ENCODE measurements at regions not wholly inside any gene's neighbourhood (a gene's known extent, or its start where the extent isn't known, plus 50 kb on each side); places are given as distances from the start of the nearest gene placed in this dataset.

DNA sequence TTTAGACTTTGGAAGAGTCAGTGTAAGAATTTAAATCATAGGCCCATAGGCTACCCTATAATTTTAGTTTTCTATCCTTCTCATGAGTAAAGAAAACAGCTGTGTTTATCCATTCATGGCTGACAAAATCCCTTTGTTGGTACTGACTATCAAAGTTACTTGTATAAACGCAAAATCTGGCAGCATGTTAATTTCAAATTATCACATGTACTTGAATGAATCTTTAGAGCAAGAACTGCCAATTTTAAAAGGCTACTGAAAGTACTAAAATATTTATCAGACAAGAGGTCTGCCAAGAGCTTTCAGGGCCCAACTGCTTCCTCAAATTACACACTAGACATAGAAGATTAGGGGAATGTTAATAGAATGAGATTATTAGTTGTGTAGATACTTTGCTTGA, 66.6 kb downstream of the MYL12B start:
- H3K27me3 Mint-ChIP-seq = peaks cover 25% of the 10 kb centered on the region
- DNase-seq = no peak
- H3K9me3 Mint-ChIP-seq (ENCODE audit: low read depth) = no peaks in the 10 kb centered on the region
- H3K4me1 Mint-ChIP-seq = peaks cover 5% of the 10 kb centered on the region
- H3K4me3 Mint-ChIP-seq = no peak overlapping the region
- CTCF ChIA-PET = no interaction called here
- H3K27ac Mint-ChIP-seq = no peak overlapping the region
- no peaks in the 10 kb centered on the region for H3K36me3 Mint-ChIP-seq
- no peak for ATAC-seq

DNA sequence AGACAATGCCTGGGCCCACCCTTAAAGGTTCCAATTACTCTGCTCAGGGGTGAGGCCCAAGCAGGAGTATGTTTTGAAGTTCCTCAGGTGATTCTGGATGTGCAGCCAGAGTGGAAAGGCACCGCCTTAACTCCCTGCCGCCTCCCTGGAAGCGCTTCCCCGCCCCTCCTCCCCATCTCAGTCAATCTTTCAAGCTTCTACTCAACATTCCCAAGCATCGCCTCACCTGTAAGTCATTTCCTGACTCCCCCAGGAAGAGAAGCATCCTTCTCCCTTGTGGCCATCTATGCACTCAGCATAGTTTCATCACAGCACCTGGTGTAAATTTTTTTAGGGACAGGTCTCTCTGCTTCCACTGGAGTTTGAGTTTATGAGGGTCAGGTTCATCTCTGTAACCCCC, 67.5 kb downstream of the MYL12B start:
- Mint-ChIP-seq H3K9me3 (ENCODE audit: low read depth) (no peaks in the 10 kb centered on the region), H3K27me3 (peaks cover 22% of the 10 kb centered on the region), H3K4me3 (no peak overlapping the region), H3K36me3 (no peaks in the 10 kb centered on the region), H3K4me1 (no peaks in the 10 kb centered on the region), H3K27ac (no peak overlapping the region)
- CTCF ChIA-PET = interaction anchor here (0.8 kb wide), 1 partner anchor 337 kb away, joined by 3 read pairs; no protein-coding TSS in a partner anchor
- ATAC-seq = no peak
- DNase-seq = no peak

- Mint-ChIP-seq H3K4me3 (no peak overlapping the region), H3K27ac (no peak overlapping the region), H3K36me3 (no peaks in the 10 kb centered on the region), H3K27me3 (peaks cover 20% of the 10 kb centered on the region), H3K4me1 (no peaks in the 10 kb centered on the region), H3K9me3 (ENCODE audit: low read depth) (no peaks in the 10 kb centered on the region)
- CTCF ChIA-PET = interaction anchor here (0.7 kb wide), 1 partner anchor 32 kb away, joined by 3 read pairs; no protein-coding TSS in a partner anchor
- no peak for DNase-seq
- ATAC-seq = no peak
Observed at GRCh38 chr18:3329872-3330271, 67.9 kb downstream of the MYL12B start.

DNA sequence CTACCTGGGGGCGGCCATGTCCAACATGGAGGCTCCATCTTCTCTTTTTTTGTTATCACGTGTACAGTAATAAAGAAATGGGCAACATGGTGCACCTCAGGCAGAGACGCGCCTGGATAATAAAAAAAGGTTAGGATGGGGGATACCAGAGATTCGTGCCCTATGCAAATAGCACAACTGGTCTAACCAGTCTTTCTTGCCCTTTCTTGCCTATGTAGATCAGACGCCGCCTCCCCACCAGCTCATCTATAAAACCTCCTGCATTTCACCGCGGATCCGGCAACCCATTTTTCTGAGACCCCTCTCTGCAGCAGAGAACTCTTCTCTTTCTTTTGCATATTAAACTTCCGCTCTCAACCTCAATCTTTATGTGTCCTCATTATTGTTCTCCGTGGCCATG, 68.7 kb downstream of the MYL12B start:
- ATAC-seq = no peak
- no peak overlapping the region for H3K4me3 Mint-ChIP-seq
- H3K4me1 Mint-ChIP-seq = no peaks in the 10 kb centered on the region
- DNase-seq = no peak
- no peaks in the 10 kb centered on the region for H3K36me3 Mint-ChIP-seq
- peaks cover 20% of the 10 kb centered on the region for H3K27me3 Mint-ChIP-seq
- CTCF ChIA-PET = interaction anchor here (0.7 kb wide), 1 partner anchor 33 kb away, joined by 3 read pairs; no protein-coding TSS in a partner anchor
- H3K27ac Mint-ChIP-seq = no peak overlapping the region
- no peaks in the 10 kb centered on the region for H3K9me3 Mint-ChIP-seq (ENCODE audit: low read depth)

DNA sequence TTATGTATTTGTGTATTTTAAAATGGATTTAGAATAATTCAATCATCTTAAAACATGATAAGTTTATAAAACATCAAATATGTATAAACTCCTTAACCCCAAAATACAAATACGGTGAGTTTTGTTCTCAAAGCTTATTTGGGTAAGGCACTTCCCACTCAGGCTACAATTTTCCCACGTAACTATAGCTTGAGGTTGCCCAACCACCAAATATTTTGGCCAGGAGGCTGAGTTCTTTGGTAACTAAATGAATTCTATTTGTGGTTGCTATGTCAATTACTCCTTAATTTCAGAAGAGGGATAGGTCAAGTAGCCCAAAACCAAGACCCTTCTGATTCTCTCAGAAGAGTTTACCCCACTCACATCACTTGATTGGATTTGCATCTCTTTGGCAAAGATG, 70.4 kb downstream of the MYL12B start:
- no peak for ATAC-seq
- H3K4me1 Mint-ChIP-seq = no peaks in the 10 kb centered on the region
- no peak for DNase-seq
- no peaks in the 10 kb centered on the region for H3K9me3 Mint-ChIP-seq (ENCODE audit: low read depth)
- CTCF ChIA-PET = interaction anchor here (1.2 kb wide), 1 partner anchor 9 kb away, joined by 5 read pairs; no protein-coding TSS in a partner anchor
- H3K27me3 Mint-ChIP-seq = peaks cover 12% of the 10 kb centered on the region
- no peaks in the 10 kb centered on the region for H3K36me3 Mint-ChIP-seq
- H3K27ac Mint-ChIP-seq = no peak overlapping the region
- H3K4me3 Mint-ChIP-seq = no peak overlapping the region

- DNase-seq = no peak
Observed at GRCh38 chr18:3333056-3333720, 71.3 kb downstream of the MYL12B start.

DNA sequence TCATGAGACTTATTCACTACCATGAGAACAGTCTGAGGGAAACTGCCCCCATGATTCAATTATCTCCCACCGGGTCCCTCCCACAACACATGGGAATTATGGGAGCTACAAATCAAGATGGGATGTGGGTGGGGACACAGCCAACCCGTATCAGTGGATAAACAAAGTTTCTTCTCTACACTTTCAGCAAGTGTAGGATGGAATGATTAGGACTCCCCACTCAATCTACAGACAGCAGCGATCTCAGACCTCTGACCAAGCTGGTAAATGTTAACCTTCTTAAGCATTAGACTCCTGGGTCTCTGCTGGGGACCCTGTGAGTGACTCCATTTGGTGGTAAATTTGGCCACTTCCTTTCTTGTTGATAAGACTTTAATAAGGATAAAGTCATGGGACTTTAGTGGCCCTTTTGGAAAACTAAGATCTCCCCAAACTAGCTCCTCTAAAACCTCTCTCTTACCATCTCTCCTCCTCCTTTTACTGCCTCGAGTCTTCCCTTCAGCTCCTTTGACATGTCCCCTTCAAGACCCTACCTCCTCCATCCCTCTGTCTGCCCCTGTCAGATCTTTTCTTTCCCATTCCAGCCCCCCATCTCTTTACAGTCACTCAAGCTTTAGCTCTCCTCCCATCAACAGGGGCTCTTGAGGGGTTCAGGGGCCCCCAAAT, 71.9 kb downstream of the MYL12B start:
- H3K27me3 Mint-ChIP-seq = peaks cover 8% of the 10 kb centered on the region
- H3K9me3 Mint-ChIP-seq (ENCODE audit: low read depth) = no peaks in the 10 kb centered on the region
- no peak overlapping the region for H3K27ac Mint-ChIP-seq
- CTCF ChIA-PET = no interaction called here
- no peaks in the 10 kb centered on the region for H3K36me3 Mint-ChIP-seq
- DNase-seq = no peak
- ATAC-seq = no peak
- no peaks in the 10 kb centered on the region for H3K4me1 Mint-ChIP-seq
- no peak overlapping the region for H3K4me3 Mint-ChIP-seq

More at GRCh38 chr18:3333056-3333720, 71.3 kb downstream of the MYL12B start:
- H3K27ac Mint-ChIP-seq = no peak overlapping the region
- H3K36me3 Mint-ChIP-seq = no peaks in the 10 kb centered on the region
- no peak overlapping the region for H3K4me3 Mint-ChIP-seq
- H3K27me3 Mint-ChIP-seq = peaks cover 12% of the 10 kb centered on the region
- CTCF ChIA-PET = interaction anchor here (1.2 kb wide), 1 partner anchor 10 kb away, joined by 5 read pairs; no protein-coding TSS in a partner anchor
- ATAC-seq = no peak
- no peaks in the 10 kb centered on the region for H3K4me1 Mint-ChIP-seq
- H3K9me3 Mint-ChIP-seq (ENCODE audit: low read depth) = no peaks in the 10 kb centered on the region

DNA sequence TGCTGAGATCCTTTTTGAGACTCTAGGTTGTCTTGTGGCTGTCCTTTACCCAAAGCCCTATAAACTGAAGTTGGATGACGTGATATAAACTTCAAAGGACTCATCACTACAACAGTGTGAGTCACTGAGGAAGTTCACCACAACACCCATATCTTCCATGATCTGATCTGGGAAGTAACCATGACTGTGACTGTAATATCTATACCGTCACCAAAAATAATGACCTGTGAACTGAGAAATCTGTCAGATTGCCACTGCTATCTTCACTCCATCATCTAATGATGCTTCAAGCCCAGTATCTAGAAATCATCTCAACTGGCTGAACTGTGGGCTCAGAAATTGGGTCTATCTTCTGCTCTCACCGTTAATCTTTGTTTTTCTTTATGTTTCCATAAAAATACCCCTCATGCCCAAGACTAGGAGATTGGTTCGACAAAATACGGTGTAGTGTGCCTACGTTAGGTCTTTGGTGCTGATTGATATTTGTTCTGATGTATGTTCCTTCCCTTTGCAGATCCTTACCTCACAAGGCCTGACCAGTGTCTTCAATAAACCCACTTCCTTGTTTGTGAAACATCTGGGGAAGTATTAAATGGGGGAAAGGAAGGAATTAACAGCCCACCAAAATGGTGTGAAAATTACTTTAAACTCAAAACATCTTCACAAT, 78.2 kb downstream of the MYL12B start:
- peaks cover 6% of the 10 kb centered on the region for H3K4me1 Mint-ChIP-seq
- no peak for DNase-seq
- no peak for ATAC-seq
- H3K36me3 Mint-ChIP-seq = no peaks in the 10 kb centered on the region
- CTCF ChIA-PET = no interaction called here
- H3K27me3 Mint-ChIP-seq = no peaks in the 10 kb centered on the region
- no peaks in the 10 kb centered on the region for H3K9me3 Mint-ChIP-seq (ENCODE audit: low read depth)
- no peak overlapping the region for H3K27ac Mint-ChIP-seq
- H3K4me3 Mint-ChIP-seq = no peak overlapping the region

DNA sequence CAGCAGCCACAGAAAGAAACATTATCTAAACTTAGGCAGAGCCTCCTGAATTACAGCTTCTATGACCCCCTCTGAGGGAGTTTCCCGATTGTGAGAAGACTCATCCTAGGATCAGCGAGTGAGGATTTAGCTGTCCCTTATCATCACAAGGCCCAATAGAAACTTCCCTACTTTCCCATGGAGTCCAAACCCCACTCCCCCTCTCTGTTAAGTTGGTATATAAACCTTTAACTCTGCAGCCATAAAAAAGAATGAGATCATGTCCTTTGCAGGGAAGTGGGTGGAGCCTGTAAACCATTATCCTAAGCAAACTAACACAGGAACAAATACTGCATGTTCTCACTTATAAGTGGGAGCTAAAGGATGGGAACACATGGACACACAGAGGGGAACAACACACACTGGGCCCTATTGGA, 78.8 kb downstream of the MYL12B start:
- Mint-ChIP-seq H3K36me3 (no peaks in the 10 kb centered on the region), H3K27ac (no peak overlapping the region), H3K4me3 (no peak overlapping the region), H3K27me3 (no peaks in the 10 kb centered on the region), H3K9me3 (ENCODE audit: low read depth) (no peaks in the 10 kb centered on the region), H3K4me1 (peaks cover 6% of the 10 kb centered on the region)
- CTCF ChIA-PET = no interaction called here
- ATAC-seq (no peak), DNase-seq (no peak)

- no peak for DNase-seq
- no peak for ATAC-seq
- Mint-ChIP-seq H3K36me3 (no peaks in the 10 kb centered on the region), H3K27me3 (peaks cover 12% of the 10 kb centered on the region), H3K27ac (no peak overlapping the region), H3K9me3 (ENCODE audit: low read depth) (no peaks in the 10 kb centered on the region), H3K4me1 (peaks cover 6% of the 10 kb centered on the region), H3K4me3 (no peak overlapping the region)
- CTCF ChIA-PET = no interaction called here
Observed at GRCh38 chr18:3342628-3343027, 80.7 kb downstream of the MYL12B start.

- no peak overlapping the region for H3K27ac Mint-ChIP-seq
- ATAC-seq = no peak
- no peaks in the 10 kb centered on the region for H3K4me1 Mint-ChIP-seq
- no peak overlapping the region for H3K4me3 Mint-ChIP-seq
- CTCF ChIA-PET = no interaction called here
- peaks cover 2% of the 10 kb centered on the region for H3K9me3 Mint-ChIP-seq (ENCODE audit: low read depth)
- no peak for DNase-seq
- peaks cover 12% of the 10 kb centered on the region for H3K27me3 Mint-ChIP-seq
- H3K36me3 Mint-ChIP-seq = no peaks in the 10 kb centered on the region
Observed at GRCh38 chr18:3345452-3345851, 83.5 kb downstream of the MYL12B start.

GRCh38 chr18:3345885-3346284, 84.0 kb downstream of the MYL12B start:
- Mint-ChIP-seq H3K27ac (no peak overlapping the region), H3K4me3 (no peak overlapping the region), H3K4me1 (no peaks in the 10 kb centered on the region), H3K36me3 (no peaks in the 10 kb centered on the region), H3K9me3 (ENCODE audit: low read depth) (peaks cover 2% of the 10 kb centered on the region), H3K27me3 (peaks cover 12% of the 10 kb centered on the region)
- ATAC-seq (no peak), DNase-seq (no peak)
- CTCF ChIA-PET = no interaction called here

DNA sequence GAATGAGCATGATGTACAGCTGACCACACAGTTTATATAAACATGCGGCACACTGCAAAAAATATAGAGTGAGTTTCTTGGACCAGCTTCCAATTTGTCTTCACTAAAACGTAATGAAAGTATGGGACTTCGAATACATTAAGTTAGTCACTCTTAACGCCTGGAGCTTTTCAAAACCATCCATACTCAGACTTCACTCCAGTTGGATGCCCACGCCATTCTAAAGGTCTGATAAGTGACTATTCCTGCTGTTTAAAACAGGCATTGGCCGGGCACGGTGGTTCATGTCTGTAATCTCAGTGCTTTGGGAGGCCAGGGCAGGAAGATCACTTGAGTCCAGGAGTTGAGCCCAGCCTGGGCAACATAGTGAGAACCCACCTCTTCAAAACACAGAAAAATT, 84.6 kb downstream of the MYL12B start:
- Mint-ChIP-seq H3K4me1 (no peaks in the 10 kb centered on the region), H3K4me3 (no peak overlapping the region), H3K27ac (no peak overlapping the region), H3K36me3 (no peaks in the 10 kb centered on the region), H3K27me3 (peaks cover 12% of the 10 kb centered on the region), H3K9me3 (ENCODE audit: low read depth) (peaks cover 2% of the 10 kb centered on the region)
- CTCF ChIA-PET = no interaction called here
- DNase-seq = no peak
- ATAC-seq = no peak

GRCh38 chr18:3347286-3347803, 85.4 kb downstream of the MYL12B start:
- H3K9me3 Mint-ChIP-seq (ENCODE audit: low read depth) = peaks cover 2% of the 10 kb centered on the region
- no peak for DNase-seq
- CTCF ChIA-PET = no interaction called here
- no peak for ATAC-seq
- no peaks in the 10 kb centered on the region for H3K4me1 Mint-ChIP-seq
- H3K36me3 Mint-ChIP-seq = no peaks in the 10 kb centered on the region
- no peak overlapping the region for H3K4me3 Mint-ChIP-seq
- H3K27ac Mint-ChIP-seq = no peak overlapping the region
- peaks cover 12% of the 10 kb centered on the region for H3K27me3 Mint-ChIP-seq
